PC-9 (cell line): ENCODE measurements at regions not wholly inside any gene's neighbourhood (a gene's known extent, or its start where the extent isn't known, plus 50 kb on each side); places are given as distances from the start of the nearest gene placed in this dataset.

Source experiments
- BruUV-seq: library from RNA; stranded (reverse); fragments of 400-500 nt; replicated peaks from 2 replicates; lab custom pipeline; 2021; lab: Mats Ljungman, UMichigan
- CTCF ChIA-PET: fragments of 300-600 bp; sonication (Branson Sonifier 250); formaldehyde crosslinking; loops from one replicate; lab custom pipeline; 2022; ENCODE audit warnings: antibody characterized with exemption; lab: Charles Lee
- POLR2A ChIA-PET: fragments of 300-600 bp; sonication (Branson Sonifier 250); formaldehyde crosslinking; loops from one replicate; lab custom pipeline; 2022; ENCODE audit warnings: antibody characterized with exemption; ENCODE audit not compliant: unreplicated experiment; lab: Charles Lee
- DNase-seq, 2 experiments: peaks; one replicate each; pipeline versions ENCODE4 v3.0.0 to v3.0.0-alpha.2; 2015 to 2022; ENCODE audit warnings: mixed read lengths in 1 of 2
- H2AFZ ChIP-seq: fragments of 200-600 bp; sonication (generic); 2 replicates; pipeline ENCODE4 v1.8.1; 2017; ENCODE audit warnings: antibody characterized with exemption
- H3F3A ChIP-seq: fragments of 200-600 bp; sonication (generic); 2 replicates; pipeline ENCODE4 v1.8.1; 2017; ENCODE audit warnings: antibody characterized with exemption, mild to moderate bottlenecking, low read depth; ENCODE audit not compliant: insufficient read depth
- H3K27ac ChIP-seq: fragments of 200-600 bp; sonication (generic); 2 replicates; pipeline ENCODE4 v1.6.1; 2016; ENCODE audit warnings: mixed run types
- H3K27me3 ChIP-seq: fragments of 200-600 bp; sonication (generic); 2 replicates; pipeline ENCODE4 v1.6.1; 2016; ENCODE audit warnings: low read depth, mixed run types; ENCODE audit not compliant: insufficient read depth
- H3K36me3 ChIP-seq: fragments of 200-600 bp; sonication (generic); 2 replicates; pipeline ENCODE4 v1.6.1; 2016; ENCODE audit warnings: low read depth, mixed run types
- H3K4me1 ChIP-seq: fragments of 200-600 bp; sonication (generic); replicated peaks from 2 replicates; pipeline ENCODE4 v1.6.1; 2016; ENCODE audit warnings: mixed run types; ENCODE audit not compliant: insufficient read depth
- H3K4me2 ChIP-seq: fragments of 200-600 bp; sonication (generic); 2 replicates; pipeline ENCODE4 v1.6.1; 2017; ENCODE audit warnings: mixed run types
- H3K4me3 ChIP-seq: fragments of 200-600 bp; sonication (generic); 2 replicates; pipeline ENCODE4 v1.6.1; 2016; ENCODE audit warnings: mixed run types
- H3K79me2 ChIP-seq: fragments of 200-600 bp; sonication (generic); 2 replicates; pipeline ENCODE4 v1.6.1; 2017; ENCODE audit warnings: low read depth, mixed run types
- H3K9me2 ChIP-seq: fragments of 200-600 bp; sonication (generic); 2 replicates; pipeline ENCODE4 v1.8.1; 2017; ENCODE audit warnings: mild to moderate bottlenecking; ENCODE audit not compliant: insufficient read depth
- H3K9me3 ChIP-seq: fragments of 200-600 bp; sonication (generic); 2 replicates; pipeline ENCODE4 v1.8.1; 2016; ENCODE audit warnings: low read depth; ENCODE audit not compliant: insufficient read depth
- H4K20me1 ChIP-seq: fragments of 200-600 bp; sonication (generic); 2 replicates; pipeline ENCODE4 v1.8.1; 2017; ENCODE audit not compliant: insufficient read depth
- EZH2 ChIP-seq: fragments of 200-600 bp; sonication (generic); IDR thresholded peaks from 2 replicates; pipeline ENCODE4 v1.8.0; 2017; ENCODE audit warnings: antibody characterized with exemption, low read depth
- intact Hi-C: fragments of 100-400 bp; cut with micrococcal nuclease; formaldehyde crosslinking; loops from one replicate; pipeline ENCODE4 v1.10.0; 2022; ENCODE audit not compliant: unreplicated experiment
- TF ChIP-seq, protein P1 (sequence below): fragments of 200-600 bp; sonication (generic); conservative IDR thresholded peaks from 2 replicates; pipeline ENCODE4 v1.6.1; 2017; ENCODE audit warnings: mixed run types, antibody characterized with exemption, mild to moderate bottlenecking, moderate library complexity

GRCh38 chrX:13487731-13488505 is 81.5 kb upstream of the EGFL6 start:
- POLR2A ChIA-PET: interaction anchor here (0.6 to 1.2 kb wide), 6 partner anchors 90 to 589 kb away, joined by 3 to 6 read pairs (median 4); no protein-coding TSS in a partner anchor
- Histone ChIP-seq H3F3A (peaks cover 34% of the 10 kb centered on the region), H2AFZ (peak overlapping the region; percentile 63; the same call in 1 of the 2 replicates), H3K79me2 (no peaks in the 10 kb centered on the region), H3K9me2 (no peaks in the 10 kb centered on the region), H3K27me3 (no peaks in the 10 kb centered on the region), H3K9me3 (no peaks in the 10 kb centered on the region), H3K4me2 (peak overlapping the region; percentile 58), H4K20me1 (no peaks in the 10 kb centered on the region), H3K4me3 (no peak overlapping the region; the same call in 1 of the 2 replicates), H3K36me3 (no peaks in the 10 kb centered on the region), H3K4me1 (peaks cover 38% of the 10 kb centered on the region), H3K27ac (peak overlapping the region; percentile 99)
- intact Hi-C loops: loop anchor here (1.0 to 2.0 kb wide), 13 partner anchors 60 to 674 kb away; no protein-coding TSS in a partner anchor
- no TSS peak for BruUV-seq
- no peak for TF ChIP-seq EZH2
- TF ChIP-seq, protein P1, sequence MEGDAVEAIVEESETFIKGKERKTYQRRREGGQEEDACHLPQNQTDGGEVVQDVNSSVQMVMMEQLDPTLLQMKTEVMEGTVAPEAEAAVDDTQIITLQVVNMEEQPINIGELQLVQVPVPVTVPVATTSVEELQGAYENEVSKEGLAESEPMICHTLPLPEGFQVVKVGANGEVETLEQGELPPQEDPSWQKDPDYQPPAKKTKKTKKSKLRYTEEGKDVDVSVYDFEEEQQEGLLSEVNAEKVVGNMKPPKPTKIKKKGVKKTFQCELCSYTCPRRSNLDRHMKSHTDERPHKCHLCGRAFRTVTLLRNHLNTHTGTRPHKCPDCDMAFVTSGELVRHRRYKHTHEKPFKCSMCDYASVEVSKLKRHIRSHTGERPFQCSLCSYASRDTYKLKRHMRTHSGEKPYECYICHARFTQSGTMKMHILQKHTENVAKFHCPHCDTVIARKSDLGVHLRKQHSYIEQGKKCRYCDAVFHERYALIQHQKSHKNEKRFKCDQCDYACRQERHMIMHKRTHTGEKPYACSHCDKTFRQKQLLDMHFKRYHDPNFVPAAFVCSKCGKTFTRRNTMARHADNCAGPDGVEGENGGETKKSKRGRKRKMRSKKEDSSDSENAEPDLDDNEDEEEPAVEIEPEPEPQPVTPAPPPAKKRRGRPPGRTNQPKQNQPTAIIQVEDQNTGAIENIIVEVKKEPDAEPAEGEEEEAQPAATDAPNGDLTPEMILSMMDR: peak; percentile 78
- DNase-seq: peak; percentile 60 to 95
- CTCF ChIA-PET: interaction anchor here (0.6 to 1.9 kb wide), 6 partner anchors 70 to 542 kb away, joined by 3 to 20 read pairs (median 3); no protein-coding TSS in a partner anchor

DNA sequence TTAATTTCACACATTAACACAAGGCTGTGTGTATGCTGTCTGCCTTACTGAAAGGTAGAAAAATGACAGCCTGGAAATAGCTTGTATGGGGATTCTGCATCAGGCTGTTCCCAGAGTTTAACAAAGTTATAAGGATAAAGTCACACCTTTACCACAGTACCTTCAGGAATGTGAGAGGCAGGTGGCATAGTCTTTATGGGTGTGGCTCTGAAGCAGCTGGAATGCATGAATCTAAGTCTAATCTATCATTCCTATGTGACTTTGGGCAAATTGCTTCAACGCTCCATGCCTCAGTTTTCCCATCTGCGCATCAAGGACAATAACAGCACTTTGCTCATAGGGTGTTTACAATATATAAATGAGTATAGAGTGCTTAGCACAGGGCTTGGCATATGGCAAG is 84.2 kb upstream of the EGFL6 start:
- ChIA-PET CTCF (interaction anchor here (0.7 kb wide), 1 partner anchor 84 kb away, joined by 3 read pairs; no protein-coding TSS in a partner anchor), POLR2A (interaction anchor here (0.6 to 1.0 kb wide), 5 partner anchors 197 to 539 kb away, joined by 3 to 16 read pairs (median 4); no protein-coding TSS in a partner anchor)
- BruUV-seq: no TSS peak
- Histone ChIP-seq H3K9me2 (no peaks in the 10 kb centered on the region), H2AFZ (no peak overlapping the region), H3K79me2 (no peaks in the 10 kb centered on the region), H3K27me3 (no peaks in the 10 kb centered on the region), H3K36me3 (no peaks in the 10 kb centered on the region), H3K4me2 (peak overlapping the region; percentile 53), H3K27ac (peak overlapping the region; percentile 99), H3K4me3 (no peak overlapping the region), H3F3A (peaks cover 34% of the 10 kb centered on the region), H3K9me3 (no peaks in the 10 kb centered on the region), H3K4me1 (peaks cover 38% of the 10 kb centered on the region), H4K20me1 (no peaks in the 10 kb centered on the region)
- TF ChIP-seq, protein P1: no peak
- TF ChIP-seq EZH2: no peak
- intact Hi-C loops: no loop called here
- peak; percentile 35 to 86 for DNase-seq

DNA sequence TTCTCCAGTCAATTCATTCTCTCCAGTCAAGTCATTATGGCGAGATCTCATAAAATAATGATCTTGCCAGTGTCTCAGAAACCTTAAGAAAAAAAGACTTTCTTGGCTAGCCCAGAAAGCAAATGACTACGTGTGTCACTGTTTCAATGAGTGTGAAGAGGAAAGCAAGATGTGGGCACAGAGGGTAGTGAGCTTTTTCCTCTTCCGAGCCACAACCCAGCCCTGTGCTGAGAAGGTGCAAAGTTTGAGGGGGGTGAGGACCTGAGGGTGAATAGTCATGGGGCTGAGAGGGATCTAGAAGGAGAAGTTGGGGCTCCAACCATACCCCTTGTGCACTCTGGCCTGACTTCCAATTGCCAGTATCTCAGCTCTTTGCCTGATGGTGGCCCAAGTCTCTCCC is 85.6 kb upstream of the EGFL6 start:
- H3K4me1 ChIP-seq: peaks cover 38% of the 10 kb centered on the region
- no peak overlapping the region for H3K4me3 ChIP-seq
- BruUV-seq: no TSS peak
- no peak overlapping the region for H2AFZ ChIP-seq
- ChIA-PET POLR2A (interaction anchor here (0.6 kb wide), 1 partner anchor 537 kb away, joined by 3 read pairs; no protein-coding TSS in a partner anchor), CTCF (no interaction called here)
- intact Hi-C loops: no loop called here
- H3K27ac ChIP-seq: no peak overlapping the region
- no peaks in the 10 kb centered on the region for H3K27me3 ChIP-seq
- H3F3A ChIP-seq: peaks cover 32% of the 10 kb centered on the region
- H3K36me3 ChIP-seq: no peaks in the 10 kb centered on the region
- no peaks in the 10 kb centered on the region for H3K9me2 ChIP-seq
- H4K20me1 ChIP-seq: no peaks in the 10 kb centered on the region
- TF ChIP-seq, protein P1: no peak
- TF ChIP-seq EZH2: no peak
- no peak overlapping the region for H3K4me2 ChIP-seq
- no peak for DNase-seq
- H3K9me3 ChIP-seq: no peaks in the 10 kb centered on the region
- no peaks in the 10 kb centered on the region for H3K79me2 ChIP-seq
